Endothelial cell of umbilical vein (primary cell): ENCODE measurements at regions not wholly inside any gene's neighbourhood (a gene's known extent, or its start where the extent isn't known, plus 50 kb on each side); places are given as distances from the start of the nearest gene placed in this dataset.

ENCODE experiments used
- BruUV-seq: library from RNA; stranded (reverse); fragments of 400-500 nt; replicated peaks from 2 replicates; lab custom pipeline; 2021; lab: Mats Ljungman, UMichigan
- CTCF ChIA-PET: fragments of 300-600, 350-600 bp; sonication (Branson Sonifier 250); formaldehyde crosslinking; loops from one replicate; lab custom pipeline; 2021; ENCODE audit warnings: antibody characterized with exemption, inconsistent platforms; lab: Charles Lee
- POLR2A ChIA-PET: fragments of 300-600, 350-600 bp; sonication (Branson Sonifier 250); formaldehyde crosslinking; loops from one replicate; lab custom pipeline; 2021; ENCODE audit warnings: antibody characterized with exemption, inconsistent platforms; lab: Charles Lee
- DNase-seq: peaks from one replicate; pipeline ENCODE4 v3.0.0-alpha.2; 2011; ENCODE audit warnings: low read depth, low spot score
- FAIRE-seq: peaks from 2 replicates; lab custom pipeline; 2011; peaks lifted over from hg19 to GRCh38; lab: Jason Lieb, UNC
- H2AFZ ChIP-seq: 2 replicates; pipeline ENCODE4 v1.6.0; 2012; ENCODE audit warnings: low read depth, low read length, control low read depth, inconsistent platforms
- H3K27ac ChIP-seq: 2 replicates; pipeline ENCODE4 v1.5.1; 2011; ENCODE audit warnings: low read depth, mild to moderate bottlenecking, control low read depth, low read length, moderate library complexity; ENCODE audit not compliant: insufficient read depth
- H3K27me3 ChIP-seq, 2 experiments: 2 replicates each; pipeline versions ENCODE4 v1.6.0 to v1.6.1; 2011; ENCODE audit warnings: low read length in 2 of 2, mixed read lengths in 1 of 2; ENCODE audit not compliant: control insufficient read depth in 2 of 2, insufficient read depth in 2 of 2
- H3K36me3 ChIP-seq, 2 experiments: 2 replicates in 1 of 2; 3 replicates in 1 of 2; pipeline ENCODE4 v1.5.1; 2011; ENCODE audit warnings: low read length in 2 of 2, mild to moderate bottlenecking in 1 of 2, moderate library complexity in 1 of 2; ENCODE audit not compliant: control insufficient read depth in 2 of 2, insufficient read depth in 2 of 2; ENCODE audit errors: extremely low read depth in 1 of 2
- H3K4me1 ChIP-seq: 3 replicates; pipeline ENCODE4 v1.5.1; 2011; ENCODE audit warnings: mild to moderate bottlenecking, low read length; ENCODE audit not compliant: control insufficient read depth, insufficient read depth; ENCODE audit errors: extremely low read depth
- H3K4me2 ChIP-seq: 2 replicates; pipeline ENCODE4 v1.6.1; 2011; ENCODE audit warnings: low read length, control low read depth, mixed read lengths; ENCODE audit not compliant: insufficient read depth
- H3K4me3 ChIP-seq, 3 experiments: fragments of 200-600 bp in 1 of 3; sonication (generic), shearing (Covaris generic) in 1 of 3; replicated peaks in 1 of 3; 2 replicates each; pipeline ENCODE4 v1.5.1; 2011 to 2016; ENCODE audit warnings: control low read depth in 3 of 3, low read length in 3 of 3, mild to moderate bottlenecking in 2 of 3, inconsistent platforms in 1 of 3, low read depth in 1 of 3, moderate library complexity in 1 of 3; ENCODE audit not compliant: insufficient read depth in 1 of 3
- H3K79me2 ChIP-seq: 2 replicates; pipeline ENCODE4 v1.6.0; 2012; ENCODE audit warnings: low read length, inconsistent platforms; ENCODE audit not compliant: control insufficient read depth, insufficient read depth
- H3K9ac ChIP-seq: replicated peaks from 2 replicates; pipeline ENCODE3; 2011; ENCODE audit warnings: low read length, control low read depth; ENCODE audit not compliant: insufficient read depth; ENCODE audit errors: extremely low read depth
- H3K9me1 ChIP-seq: replicated peaks from 3 replicates; pipeline ENCODE4 v1.6.0; 2011; ENCODE audit warnings: mild to moderate bottlenecking, low read length; ENCODE audit not compliant: control insufficient read depth, insufficient read depth; ENCODE audit errors: extremely low read depth
- H3K9me3 ChIP-seq: replicated peaks from 2 replicates; pipeline ENCODE4 v1.5.1; 2012; ENCODE audit warnings: low read length, inconsistent platforms; ENCODE audit not compliant: control insufficient read depth, insufficient read depth
- H4K20me1 ChIP-seq: replicated peaks from 2 replicates; pipeline ENCODE3; 2011; ENCODE audit warnings: mild to moderate bottlenecking, low read length; ENCODE audit not compliant: control insufficient read depth, insufficient read depth; ENCODE audit errors: extremely low read depth
- CTCF ChIP-seq, 2 donors: IDR thresholded peaks; 1 replicate in 1 of 2; 2 replicates in 1 of 2; pipeline ENCODE4 v1.5.1; 2011; ENCODE audit warnings: low read length in 2 of 2, mild to moderate bottlenecking in 2 of 2, moderate library complexity in 2 of 2, control low read depth in 1 of 2, inconsistent platforms in 1 of 2, low read depth in 1 of 2; ENCODE audit not compliant: insufficient read depth in 1 of 2; ENCODE audit errors: extremely low read depth in 1 of 2
- EZH2 ChIP-seq: IDR thresholded peaks from 2 replicates; pipeline ENCODE4 v1.6.1; 2012; ENCODE audit warnings: borderline replicate concordance, low read depth, mild to moderate bottlenecking, moderate library complexity, low read length, inconsistent platforms; ENCODE audit not compliant: severe bottlenecking
- FOS ChIP-seq: IDR thresholded peaks from 2 replicates; pipeline ENCODE4 v1.6.1; 2011; ENCODE audit warnings: mild to moderate bottlenecking, low read length, moderate library complexity, borderline replicate concordance; ENCODE audit not compliant: insufficient read depth
- GATA2 ChIP-seq: IDR thresholded peaks from 2 replicates; pipeline ENCODE4 v1.7.0; 2011; ENCODE audit warnings: low read depth, mild to moderate bottlenecking, moderate library complexity, mixed read lengths, low read length; ENCODE audit not compliant: insufficient read length, insufficient read depth
- JUN ChIP-seq: IDR thresholded peaks from 2 replicates; pipeline ENCODE4 v1.6.1; 2011; ENCODE audit warnings: borderline replicate concordance, low read depth; ENCODE audit not compliant: insufficient read length, insufficient read depth
- MAX ChIP-seq: IDR thresholded peaks from 2 replicates; pipeline ENCODE4 v1.6.1; 2011; ENCODE audit not compliant: insufficient read depth, insufficient read length
- MYC ChIP-seq: IDR thresholded peaks from one replicate; pipeline ENCODE4 v1.6.1; 2011; ENCODE audit warnings: mild to moderate bottlenecking, low read depth, low read length
- POLR2A ChIP-seq: IDR thresholded peaks from 2 replicates; pipeline ENCODE4 v1.6.1; 2012; ENCODE audit warnings: low read depth, mild to moderate bottlenecking, control low read depth, low read length
- POLR2AphosphoS5 ChIP-seq: IDR thresholded peaks from 2 replicates; pipeline ENCODE4 v1.6.1; 2012; ENCODE audit warnings: low read depth, mild to moderate bottlenecking, control low read depth, low read length, moderate library complexity; ENCODE audit not compliant: insufficient read depth
- dilution Hi-C: fragments of 300-500 bp; cut with MboI; formaldehyde crosslinking; loops from one replicate; pipeline ENCODE4 v1.15.0; 2019; ENCODE audit warnings: low sequenced_read_pairs; ENCODE audit not compliant: extremely low pct_ligation_motif_present
- intact Hi-C: fragments of 100-400 bp; cut with micrococcal nuclease; formaldehyde crosslinking; loops from one replicate; pipeline ENCODE4 v1.10.0; 2022

- FAIRE-seq, result no peak
- intact Hi-C loops, result no loop called here
These were observed 1011.5 kb downstream of the PCDH19 start for GRCh38 chrX:99398545-99398944.

More at GRCh38 chrX:99398545-99398944, 1011.5 kb downstream of the PCDH19 start:
- Histone ChIP-seq H4K20me1 (no peaks in the 10 kb centered on the region), H3K9me3 (no peaks in the 10 kb centered on the region), H2AFZ (no peak overlapping the region), H3K4me1 (no peaks in the 10 kb centered on the region), H3K9ac (no peak overlapping the region), H3K4me3 (no peak overlapping the region), H3K27ac (no peak overlapping the region), H3K4me2 (no peak overlapping the region), H3K9me1 (no peaks in the 10 kb centered on the region), H3K36me3 (no peaks in the 10 kb centered on the region), H3K27me3 (no peaks in the 10 kb centered on the region), H3K79me2 (no peaks in the 10 kb centered on the region)
- DNase-seq, result no peak
- TF ChIP-seq FOS (no peak), JUN (no peak), CTCF (IDR thresholded peaks at IDR 0.05; ENCODE audit: extremely low read depth in 1 of 2, insufficient read depth in 1 of 2, low read depth in 1 of 2, low read length in 2 of 2) (no peak), GATA2 (no peak), EZH2 (no peak), POLR2A (no peak), POLR2AphosphoS5 (no peak), MYC (no peak), MAX (no peak)
- dilution Hi-C loops, result no loop called here
- POLR2A ChIA-PET, result no interaction called here
- BruUV-seq, result no TSS peak
- CTCF ChIA-PET, result no interaction called here
